ENCODE measurements at regions not wholly inside any gene's neighbourhood (a gene's known extent, or its start where the extent isn't known, plus 50 kb on each side); places are given as distances from the start of the nearest gene placed in this dataset.
"Not testable (repeated sequence)": the region's sequence is repeated elsewhere in the genome, so short reads cannot be mapped to it uniquely, and the experiment has no call there.

DNA sequence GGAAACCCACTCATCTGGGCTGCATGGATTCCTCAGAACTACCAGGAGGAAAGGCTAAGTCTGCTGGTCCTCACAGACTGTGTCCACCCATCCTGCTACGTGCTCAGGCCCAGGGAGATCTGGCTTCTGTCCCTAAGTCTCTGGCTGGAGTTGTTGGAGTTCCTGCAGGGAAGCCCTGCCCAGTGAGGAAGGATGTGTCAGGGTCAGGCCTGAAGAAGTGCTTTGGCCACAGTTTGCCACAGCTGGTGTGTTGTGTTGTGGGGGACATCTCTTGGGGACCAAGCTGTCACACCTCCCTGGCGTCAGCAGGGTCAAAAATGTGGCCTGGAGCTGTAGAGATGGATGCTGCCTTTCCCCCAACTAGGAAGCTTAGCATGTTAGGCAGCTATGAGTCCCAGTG, 684.7 kb downstream of the METTL15 start:
- DNase-seq: no peak

DNA sequence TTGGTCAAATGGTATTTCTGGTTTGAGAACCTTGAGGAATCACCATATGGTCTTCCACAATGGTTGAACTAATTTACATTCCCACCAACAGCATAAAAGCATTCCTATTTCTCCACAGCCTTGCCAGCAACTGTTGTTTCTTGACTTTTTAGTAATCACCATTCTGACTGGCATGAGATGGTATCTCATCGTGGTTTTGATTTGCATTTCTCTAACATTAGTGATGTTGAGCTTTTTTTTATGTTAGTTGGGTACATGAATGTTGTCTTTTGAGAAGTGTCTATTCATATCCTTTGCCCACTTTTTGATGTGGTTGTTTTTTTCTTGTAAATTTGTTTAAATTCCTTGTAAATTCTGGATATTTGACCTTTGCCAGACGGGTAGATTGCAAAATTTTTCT, 679.7 kb downstream of the METTL15 start:
- not testable (repeated sequence) for DNase-seq

DNA sequence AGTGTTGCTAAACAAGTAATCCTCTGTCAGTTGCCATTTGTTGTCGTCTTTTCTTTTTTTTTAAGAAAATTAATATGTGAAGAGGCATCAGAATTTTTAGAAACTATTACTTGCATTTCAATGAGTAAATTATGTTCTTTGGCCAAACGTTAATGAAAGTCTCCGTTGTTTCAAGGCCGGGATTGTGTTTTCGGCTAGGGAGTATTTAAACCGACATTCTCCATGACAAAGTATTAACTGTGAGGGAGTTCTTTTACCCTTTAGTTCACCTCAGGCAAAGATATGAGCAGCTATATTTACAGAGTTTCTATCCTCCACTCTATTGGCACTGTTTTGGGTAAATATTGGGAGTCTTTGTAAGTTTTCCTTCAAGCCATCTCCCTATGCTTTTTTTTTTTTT, 668.9 kb downstream of the METTL15 start:
- DNase-seq: no peak

DNA sequence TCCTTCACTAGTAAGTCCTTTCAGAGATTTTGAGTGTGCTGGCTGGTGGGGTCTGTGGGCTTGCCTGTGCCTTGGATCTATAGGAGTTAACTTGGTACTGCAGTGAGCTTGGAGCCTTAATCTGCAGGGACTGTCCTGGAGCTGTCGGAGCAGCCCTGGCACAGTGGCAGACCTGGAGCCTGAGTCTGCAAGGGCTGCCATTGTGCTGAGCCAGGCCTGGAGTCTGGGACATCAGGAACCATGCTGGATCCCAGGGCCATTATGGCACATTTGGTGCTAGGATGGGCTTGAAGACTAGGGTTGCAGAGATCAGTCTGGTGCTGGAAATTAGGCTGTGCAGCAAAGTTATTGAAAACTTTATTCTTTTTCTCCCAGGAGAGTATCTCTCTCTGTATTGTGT, 665.4 kb downstream of the METTL15 start:
- no peak for DNase-seq

DNA sequence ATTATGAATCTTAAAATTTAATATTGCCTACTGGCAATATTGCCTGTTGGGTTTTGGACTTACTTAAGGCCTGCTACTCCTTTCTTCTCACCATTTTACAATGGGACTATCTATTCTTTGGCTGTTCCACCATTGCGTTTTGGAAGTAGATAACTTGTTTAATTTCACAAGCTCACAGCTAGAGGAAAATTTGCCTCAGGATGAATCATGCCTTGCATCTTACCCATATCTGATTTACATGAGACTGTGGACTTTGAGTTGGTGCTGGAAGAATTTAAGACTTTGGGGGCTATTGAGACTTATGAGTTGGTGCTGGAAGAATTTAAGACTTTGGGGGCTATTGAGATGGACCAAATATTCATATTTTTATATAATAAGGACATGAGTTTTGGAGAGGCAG, 662.6 kb downstream of the METTL15 start:
- DNase-seq: no peak

DNA sequence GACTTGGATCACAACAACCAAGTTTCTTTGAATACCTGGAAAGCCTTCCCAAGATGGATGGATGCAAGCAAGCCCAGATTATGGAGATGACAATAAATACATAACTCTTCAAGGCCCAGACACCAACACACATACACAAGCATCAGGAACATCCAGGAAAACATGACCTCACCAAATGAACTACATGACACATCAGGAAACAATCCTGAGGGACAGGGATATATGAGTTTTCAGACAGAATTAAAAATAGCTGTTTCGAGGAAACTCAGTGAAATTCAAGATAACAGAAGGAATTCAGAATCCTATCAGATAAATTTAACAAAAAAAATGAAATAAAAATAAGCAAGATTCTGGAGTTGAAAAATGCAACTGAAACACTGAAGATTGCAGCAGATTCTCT, 659.4 kb downstream of the METTL15 start:
- no peak for DNase-seq

DNA sequence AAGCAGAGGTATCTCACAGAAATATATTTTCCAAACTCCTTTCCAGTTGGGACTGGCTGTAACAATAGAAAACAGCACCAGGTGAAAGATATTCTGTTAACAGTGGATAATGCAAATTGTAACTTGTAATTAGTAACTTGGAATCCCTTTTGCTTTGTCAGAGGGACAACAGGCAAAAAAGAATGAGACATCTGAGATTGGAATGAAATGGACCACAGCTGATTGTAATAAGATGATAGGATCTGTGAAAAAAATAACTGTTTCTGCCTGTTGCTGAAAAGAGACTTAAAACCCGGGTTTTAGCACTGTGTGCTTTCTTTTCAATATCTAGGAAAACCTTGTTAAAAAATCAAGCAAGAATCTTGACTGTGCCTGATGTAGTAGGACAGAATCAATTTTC, 655.7 kb downstream of the METTL15 start:
- no peak for DNase-seq

DNA sequence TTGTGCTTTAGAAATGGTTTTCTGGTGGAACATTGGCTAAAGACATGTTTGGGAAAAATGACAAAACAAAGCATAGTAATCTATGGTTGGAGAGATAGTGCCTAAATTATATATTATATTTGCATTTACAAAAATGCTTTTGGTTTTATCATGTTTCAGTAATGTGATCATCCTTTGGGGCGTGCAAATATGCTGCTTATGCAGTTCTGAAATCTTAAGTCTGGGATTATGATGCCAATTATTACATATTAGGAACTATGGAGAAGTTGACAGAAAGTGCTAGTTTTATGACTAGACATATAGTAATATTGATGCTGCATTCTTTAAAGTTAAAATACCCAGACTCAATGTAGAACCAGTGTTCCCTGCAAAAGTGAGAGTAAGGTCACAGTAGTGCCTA, 655.0 kb downstream of the METTL15 start:
- DNase-seq: no peak

DNA sequence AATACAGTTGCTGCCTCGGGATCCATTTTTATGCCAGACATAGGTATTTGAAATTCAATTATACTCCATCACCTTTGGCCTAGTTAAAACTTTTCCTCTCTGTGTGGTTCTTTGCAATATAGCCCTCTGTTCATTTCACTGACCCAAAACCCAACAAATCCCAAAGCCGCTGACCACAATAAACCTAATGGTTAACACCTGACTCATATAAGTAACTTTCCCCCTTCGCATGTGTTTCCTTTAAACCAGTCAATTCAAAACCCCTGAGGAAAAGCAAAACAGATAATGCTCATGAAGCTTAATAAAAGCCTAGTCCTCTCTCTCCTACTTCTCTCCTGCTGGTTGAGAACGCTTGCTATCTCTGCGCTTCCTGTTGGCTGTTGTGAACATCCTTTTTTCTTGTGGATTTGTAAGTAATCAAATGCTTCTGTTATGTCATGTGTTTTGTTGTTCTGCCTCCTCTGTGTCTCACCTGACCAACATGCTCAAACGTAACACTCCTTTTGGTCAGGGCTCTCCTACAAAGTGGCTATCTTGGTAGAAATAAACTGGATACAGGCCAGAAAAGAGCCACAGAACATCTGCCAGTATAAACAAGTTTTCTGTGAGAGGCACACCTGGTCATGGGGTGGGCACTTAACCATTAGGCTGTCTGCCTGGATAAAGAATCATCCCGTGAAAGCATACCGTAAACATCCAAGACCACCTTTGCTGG, 652.6 kb downstream of the METTL15 start:
- no peak for DNase-seq

DNA sequence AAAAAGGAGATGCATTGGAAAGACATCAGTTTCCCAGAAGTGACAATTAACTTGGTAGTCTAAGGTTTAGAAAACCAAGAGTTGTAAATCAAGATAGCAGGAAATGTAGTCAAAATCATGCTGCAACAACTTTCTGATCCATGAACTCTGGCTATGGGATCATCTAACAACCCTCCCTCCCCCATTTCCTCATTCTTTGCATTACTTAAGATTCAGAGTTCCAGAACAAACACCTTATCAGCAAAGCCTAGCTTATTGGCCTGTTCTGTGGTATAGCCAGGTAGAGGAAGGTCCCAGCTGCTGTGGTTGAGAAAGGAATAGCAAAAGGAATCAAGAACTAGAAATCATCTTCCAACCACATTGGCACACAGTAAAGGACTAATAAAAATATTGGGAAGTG, 651.1 kb downstream of the METTL15 start:
- DNase-seq: no peak

DNA sequence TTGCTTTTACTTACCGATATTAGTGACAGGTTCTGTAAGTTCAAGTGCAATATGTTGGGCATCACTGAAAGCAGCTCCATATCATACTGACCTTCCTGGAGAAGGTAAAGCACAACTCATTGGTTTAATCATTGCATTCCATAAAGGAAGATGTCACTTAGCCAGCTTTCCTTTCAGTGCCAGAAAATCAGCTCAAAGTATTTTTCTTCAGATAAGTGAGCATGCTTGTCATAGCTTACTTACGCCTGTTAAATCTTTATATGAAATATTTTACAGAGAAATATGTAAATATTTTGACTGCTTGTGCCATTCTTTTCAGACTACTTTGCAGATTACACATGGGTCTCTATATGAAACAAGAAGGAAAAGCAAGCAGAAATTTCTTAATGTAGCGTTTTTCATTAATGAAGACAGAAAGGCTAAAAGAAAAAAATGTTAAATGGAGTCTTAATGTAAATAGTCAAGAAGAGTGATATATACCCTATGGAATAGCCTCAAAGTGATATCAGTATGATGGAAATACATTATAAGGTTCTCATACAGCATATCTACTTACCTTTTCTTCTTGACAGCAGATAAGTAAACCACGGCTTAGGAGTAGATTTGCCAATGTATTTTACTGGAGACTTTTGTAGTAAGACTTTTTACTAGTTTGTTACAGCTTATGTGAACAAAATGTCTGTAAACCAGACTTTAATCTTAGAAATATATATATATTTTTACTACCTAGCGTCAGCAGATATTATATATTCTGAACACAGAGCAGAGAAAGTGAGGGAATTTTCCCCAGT, 649.7 kb downstream of the METTL15 start:
- no peak for DNase-seq

DNA sequence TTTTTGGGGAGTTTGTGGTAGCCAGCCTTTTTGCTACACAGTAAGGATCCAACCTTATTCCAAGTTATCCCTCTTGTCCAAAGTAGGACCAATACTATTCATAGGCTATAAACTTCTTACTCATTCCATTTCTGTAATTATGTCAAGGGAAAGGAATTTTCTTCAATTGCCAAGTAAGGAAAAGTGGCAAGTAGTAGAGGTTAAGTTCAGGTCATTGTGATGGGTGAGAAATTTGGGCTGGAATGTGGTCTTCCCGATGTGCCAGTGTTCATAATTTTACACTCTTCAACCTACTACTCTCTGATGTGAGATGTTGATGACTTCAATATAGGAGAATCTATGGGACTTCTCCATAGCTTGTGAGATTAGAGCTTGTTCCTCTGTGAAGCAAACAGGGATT, 648.8 kb downstream of the METTL15 start:
- DNase-seq: no peak

DNA sequence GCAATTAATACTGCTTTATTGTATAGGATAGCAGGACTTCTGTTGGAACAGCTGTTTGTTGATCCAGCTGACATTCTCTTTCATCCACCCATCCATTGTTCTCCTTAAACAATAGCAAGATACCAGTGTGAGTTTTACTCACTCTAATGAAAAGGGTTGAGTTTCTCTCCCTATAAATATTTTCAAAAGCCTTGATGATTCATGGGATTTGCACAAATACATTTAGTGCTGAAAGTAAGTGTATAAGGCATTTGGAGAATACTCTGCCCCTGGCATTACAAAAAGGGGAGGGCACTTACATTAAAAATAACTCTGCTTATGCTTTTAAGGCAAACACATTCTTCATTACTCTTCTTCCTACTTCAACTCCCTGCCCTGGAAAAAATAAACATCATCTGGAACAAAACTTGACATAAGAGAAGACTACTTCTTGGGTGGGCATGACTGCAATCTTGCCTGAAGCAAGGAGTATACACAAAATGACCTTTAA, 634.9 kb downstream of the METTL15 start:
- no peak for DNase-seq

DNA sequence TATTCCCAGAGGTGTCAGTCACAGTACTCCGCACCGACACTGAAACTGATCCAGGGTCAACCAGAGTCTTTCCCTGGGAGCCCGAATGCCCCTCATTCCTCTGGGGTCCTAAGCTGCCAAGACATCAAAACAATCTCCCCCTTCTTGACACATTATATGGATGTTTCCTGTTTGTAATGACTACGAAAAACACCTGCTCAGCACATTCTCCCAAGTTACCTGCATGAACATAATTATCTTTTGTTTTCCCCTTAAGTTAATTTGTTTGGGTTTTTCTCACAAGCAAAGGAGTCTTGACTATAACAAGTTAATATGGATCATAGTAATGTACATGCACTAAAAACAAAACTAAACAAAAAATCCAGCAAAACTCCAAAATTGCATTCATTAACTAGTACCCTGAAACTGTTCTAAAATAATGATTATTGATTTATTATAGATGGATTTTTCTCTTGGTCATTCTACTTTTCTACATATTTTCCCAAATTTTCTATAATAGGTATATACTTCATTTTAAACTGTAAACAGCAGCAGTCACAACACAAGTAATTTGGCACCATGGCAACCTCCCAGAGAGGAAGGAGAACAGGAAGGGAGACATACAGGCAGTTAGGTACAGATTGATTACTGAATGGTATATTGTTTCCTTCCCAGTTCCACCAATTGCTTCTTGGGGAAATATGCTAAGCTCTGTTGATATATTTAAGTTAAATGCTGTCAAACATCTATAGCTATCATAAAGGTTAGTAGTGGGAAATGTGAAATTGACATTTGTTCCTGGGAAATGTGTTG, 631.5 kb downstream of the METTL15 start:
- DNase-seq: no peak

DNA sequence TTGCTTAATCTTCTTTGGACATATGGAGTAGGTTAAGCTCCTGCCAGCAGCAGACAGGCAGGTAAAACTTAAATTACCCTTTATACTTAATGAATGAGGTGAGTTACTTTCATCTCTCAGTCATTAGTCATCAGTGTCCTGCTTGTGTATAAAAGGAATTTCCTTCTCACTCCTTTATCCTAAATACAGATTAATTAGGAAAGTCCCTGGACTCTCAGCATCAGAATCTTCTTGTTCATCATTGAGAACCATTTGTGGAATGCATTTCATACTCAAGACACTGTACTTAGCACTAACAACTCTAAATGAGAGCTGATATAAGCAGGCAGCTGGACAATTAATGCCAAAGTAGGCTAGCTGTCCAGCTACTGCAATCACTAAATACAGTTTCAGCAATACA, 630.4 kb downstream of the METTL15 start:
- DNase-seq: no peak

DNA sequence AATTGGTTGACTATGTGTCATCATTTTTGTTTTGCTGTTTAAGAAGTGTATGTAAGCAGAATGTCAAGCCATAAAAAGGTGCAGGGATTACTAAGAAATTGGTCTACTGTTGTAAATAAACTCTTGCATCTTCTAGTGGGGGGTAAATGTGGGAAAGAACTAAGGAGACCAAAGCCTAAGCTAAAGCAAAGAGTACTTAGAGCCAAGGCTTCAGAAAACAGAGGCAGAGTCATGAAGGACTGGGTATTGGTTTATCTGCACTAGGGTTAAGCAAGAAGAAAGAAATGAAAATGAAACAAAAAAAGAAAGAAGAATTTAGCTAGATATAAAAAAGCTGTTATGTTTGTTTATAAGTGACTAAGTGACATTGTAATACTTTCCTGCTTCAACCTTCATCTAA, 628.1 kb downstream of the METTL15 start:
- DNase-seq: no peak

DNA sequence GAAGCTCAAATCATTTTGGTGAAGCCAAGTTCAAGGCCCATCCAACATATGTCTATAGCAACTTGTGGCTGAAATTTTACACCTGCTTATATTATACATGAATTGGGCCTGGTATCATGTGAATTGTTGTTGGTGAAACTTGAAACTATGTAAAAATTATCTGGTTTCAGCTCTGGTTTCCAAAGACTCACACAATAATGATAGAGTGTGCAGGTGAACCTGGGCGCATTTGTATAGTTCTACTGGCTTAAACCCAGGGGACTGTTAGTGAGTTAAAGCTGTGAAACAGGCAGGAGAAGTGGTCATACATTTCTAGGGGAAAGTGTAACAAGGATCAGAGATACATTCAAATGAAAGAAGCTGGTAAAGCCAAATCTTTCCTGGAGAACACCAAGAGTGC, 627.3 kb downstream of the METTL15 start:
- DNase-seq: no peak

DNA sequence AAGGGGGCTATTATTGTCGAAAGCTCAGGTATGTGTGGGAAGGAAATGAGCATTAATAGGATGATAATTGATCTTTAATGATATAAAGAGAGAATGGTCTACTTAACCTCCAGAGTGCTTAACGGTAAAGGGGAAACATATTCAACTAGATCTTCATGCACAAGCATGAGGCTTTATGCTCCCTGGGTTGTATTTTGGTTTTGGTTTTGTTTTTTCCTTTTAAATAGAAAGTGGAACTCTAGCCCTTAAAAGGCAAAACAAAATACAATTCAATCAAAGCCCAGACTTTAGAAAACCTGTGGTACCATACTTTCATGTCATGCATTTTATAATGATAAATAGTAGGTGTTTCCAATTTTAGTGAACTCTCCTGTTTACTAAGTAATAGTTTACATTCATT, 622.7 kb downstream of the METTL15 start:
- no peak for DNase-seq

DNA sequence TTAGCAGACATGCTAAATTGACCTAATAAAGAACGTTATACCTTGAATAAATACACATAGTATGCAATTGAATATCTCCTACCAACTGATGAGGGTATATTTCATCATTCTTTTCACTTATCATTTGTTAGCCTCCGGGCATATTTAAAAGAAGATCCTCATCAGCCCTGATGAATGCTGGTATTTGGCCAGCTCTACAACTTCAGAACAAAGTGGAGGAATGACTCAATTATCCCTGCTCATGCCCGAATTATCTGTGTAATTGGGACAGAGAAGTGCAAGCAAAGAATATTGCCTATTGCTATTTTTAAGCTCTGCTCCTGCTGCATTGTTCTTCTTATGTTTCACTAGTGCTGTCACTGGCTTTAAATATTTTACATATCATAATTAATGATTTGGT, 622.1 kb downstream of the METTL15 start:
- DNase-seq: no peak

DNA sequence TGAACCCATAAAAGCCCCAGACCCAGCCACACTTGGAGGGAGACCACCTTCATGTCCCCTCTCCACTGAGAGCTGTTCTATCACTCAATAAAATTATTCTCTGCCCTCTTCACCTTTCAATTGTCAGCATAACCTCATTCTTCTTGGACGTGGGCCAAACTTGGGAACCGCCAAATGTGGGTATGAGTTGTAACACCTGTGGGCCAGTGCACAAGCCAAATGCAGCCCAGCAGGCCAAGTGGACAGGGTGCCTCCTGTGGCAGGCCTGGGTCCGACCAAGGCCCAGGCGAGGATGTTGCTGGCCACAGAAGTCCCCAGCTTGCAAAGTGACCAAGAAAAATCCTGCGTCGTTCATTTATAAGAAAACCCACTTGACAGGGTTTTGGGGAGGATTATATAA, 621.2 kb downstream of the METTL15 start:
- DNase-seq: no peak

DNA sequence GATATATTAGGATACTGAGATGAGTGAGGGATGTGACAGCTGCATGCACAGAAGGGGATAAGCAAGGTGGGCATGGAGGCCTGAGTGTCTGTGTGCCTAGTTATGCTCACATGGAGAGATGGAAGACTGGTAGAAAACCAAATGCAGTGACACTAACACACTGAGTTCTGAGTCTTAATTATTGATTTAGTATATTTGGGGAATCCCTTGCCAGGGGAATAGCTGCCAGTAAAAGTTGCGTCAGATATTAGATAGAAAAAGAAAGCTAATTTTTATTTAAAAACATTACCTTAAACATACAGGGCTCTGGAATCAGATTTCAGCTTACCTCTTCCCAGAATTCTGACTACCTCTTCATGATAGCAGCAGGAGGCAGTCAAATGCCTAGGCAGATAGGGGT, 620.5 kb downstream of the METTL15 start:
- no peak for DNase-seq

DNA sequence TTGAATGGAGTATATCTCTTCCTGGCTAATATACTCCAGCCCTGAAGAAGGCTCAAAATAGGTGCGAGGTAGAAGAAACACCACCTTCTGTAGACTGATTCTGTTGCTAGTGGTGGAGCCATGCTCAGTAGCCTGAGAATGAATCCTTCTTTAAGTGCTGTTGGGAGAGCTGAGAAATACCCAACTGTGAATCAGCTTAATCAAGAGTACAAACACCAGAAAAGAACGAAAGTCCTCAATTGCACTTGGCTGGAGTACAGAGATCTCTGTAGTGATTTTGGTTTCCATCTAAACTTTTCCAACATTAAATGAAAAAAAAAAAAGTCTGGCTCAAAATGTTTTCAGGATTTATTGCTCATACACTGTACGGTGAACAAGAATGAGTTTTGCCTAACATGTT, 619.1 kb downstream of the METTL15 start:
- DNase-seq: no peak

DNA sequence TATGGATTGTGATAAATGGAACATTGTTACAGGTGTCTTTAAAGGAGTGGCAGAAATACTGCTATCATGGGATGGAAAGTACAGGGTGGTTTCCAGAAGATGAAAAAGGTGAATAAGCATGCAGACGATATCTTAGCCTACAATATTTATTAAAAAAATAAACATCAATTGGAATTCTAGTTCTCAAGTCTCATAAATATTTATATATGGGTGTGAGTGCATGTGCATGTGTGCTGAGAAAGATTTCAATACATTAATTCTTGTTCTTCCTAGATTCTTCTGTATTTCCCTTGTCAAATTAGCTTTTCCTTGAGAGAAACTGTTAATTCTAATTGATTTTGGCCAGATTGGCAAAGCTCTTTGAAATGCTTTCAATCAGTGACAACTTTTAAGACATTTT, 618.2 kb downstream of the METTL15 start:
- no peak for DNase-seq

DNA sequence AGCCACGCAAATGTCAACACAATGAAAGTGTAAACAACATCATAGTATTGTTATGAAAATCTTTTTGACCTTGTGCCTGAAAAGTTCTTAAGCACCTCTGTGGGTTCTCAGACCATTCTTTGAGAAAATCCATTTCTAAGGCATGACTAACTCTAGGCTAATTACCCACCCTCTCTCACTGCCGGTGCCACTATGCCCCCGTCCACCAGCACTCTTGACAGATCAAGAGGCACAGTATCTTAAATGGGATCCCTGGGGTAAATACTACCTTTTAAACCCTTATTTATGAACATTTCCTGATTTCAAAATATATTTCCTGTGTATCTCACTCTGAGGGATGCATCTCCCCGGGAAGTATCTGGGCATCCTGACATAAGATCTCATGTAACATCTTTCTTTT, 607.5 kb downstream of the METTL15 start:
- no peak for DNase-seq
